ENCODE measurements at regions not wholly inside any gene's neighbourhood (a gene's known extent, or its start where the extent isn't known, plus 50 kb on each side); places are given as distances from the start of the nearest gene placed in this dataset.

DNA sequence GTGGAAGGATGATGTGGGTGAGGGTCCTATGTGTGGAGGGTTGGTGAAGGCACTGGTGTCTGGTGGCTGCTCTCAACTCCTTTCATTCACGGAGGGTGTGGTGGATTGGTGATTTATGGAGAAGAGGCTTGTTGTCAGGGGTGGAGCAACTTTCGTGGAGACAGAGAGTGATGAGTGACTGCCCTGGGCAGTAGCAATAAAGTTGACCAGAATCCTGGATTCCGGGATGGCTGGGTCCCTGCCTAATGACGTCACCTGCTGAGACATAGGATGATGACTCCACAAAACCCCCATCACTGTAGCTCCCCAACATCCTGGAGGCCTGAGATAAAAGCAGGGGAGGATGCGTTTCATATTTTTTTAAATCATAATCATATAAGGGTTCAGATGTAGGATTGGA is 193.0 kb downstream of the ACKR3 start:
- TF ChIP-seq, protein P1, sequence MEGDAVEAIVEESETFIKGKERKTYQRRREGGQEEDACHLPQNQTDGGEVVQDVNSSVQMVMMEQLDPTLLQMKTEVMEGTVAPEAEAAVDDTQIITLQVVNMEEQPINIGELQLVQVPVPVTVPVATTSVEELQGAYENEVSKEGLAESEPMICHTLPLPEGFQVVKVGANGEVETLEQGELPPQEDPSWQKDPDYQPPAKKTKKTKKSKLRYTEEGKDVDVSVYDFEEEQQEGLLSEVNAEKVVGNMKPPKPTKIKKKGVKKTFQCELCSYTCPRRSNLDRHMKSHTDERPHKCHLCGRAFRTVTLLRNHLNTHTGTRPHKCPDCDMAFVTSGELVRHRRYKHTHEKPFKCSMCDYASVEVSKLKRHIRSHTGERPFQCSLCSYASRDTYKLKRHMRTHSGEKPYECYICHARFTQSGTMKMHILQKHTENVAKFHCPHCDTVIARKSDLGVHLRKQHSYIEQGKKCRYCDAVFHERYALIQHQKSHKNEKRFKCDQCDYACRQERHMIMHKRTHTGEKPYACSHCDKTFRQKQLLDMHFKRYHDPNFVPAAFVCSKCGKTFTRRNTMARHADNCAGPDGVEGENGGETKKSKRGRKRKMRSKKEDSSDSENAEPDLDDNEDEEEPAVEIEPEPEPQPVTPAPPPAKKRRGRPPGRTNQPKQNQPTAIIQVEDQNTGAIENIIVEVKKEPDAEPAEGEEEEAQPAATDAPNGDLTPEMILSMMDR (conservative IDR thresholded peaks at IDR 0.05) = no peak
- no peak for TF ChIP-seq EZH2 (IDR thresholded peaks at IDR 0.05; ENCODE audit: low read depth)
